HG03432 (cell line): ENCODE measurements at regions not wholly inside any gene's neighbourhood (a gene's known extent, or its start where the extent isn't known, plus 50 kb on each side); places are given as distances from the start of the nearest gene placed in this dataset.
A peak's percentile ranks its signal among the peaks of the same experiment; 100 is the strongest.
"Not testable (repeated sequence)": the region's sequence is repeated elsewhere in the genome, so short reads cannot be mapped to it uniquely, and the experiment has no call there.

ENCODE experiments used
- ATAC-seq: cut with Tn5 transposase; IDR thresholded peaks from one replicate; pipeline ENCODE4 v1.9.1; 2021; ENCODE audit warnings: mild to moderate bottlenecking, moderate library complexity; ENCODE audit not compliant: unreplicated experiment

DNA sequence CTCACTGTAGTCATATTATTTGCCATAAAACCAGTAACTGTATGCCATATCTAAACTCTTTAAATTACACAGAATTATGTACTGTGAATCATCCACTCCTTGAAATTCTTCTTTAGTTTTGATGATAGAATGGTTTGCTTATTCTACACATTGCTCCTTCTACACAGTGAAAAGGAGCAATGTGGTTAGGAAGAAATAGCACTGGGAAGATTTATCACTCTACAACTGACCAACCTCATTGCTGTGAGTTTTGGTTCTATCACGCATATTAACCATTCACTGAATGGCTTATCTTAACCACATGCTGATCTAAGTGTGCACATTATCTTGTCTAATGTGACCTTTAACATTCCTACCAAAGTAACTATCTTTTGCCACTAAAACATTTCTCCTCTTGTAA is 415.7 kb upstream of the NDST4 start:
- no peak for ATAC-seq

DNA sequence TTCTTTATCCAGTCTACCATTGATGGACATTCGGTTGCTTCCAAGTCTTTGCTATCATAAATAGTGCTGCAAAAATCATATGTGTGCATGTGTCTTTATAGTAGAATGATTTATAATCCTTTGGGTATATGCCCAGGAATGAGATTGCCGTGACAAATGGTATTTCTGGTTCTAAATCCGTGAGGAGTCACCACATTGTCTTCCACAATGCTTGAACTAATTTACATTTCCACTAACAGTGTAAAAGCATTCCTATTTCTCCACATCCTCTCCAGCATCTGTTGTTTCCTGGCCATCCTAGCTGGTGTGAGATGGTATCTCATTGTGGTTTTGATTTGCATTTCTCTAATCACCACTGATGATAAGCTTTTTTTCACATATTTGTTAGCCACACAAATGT is 406.1 kb upstream of the NDST4 start:
- ATAC-seq: not testable (repeated sequence)

DNA sequence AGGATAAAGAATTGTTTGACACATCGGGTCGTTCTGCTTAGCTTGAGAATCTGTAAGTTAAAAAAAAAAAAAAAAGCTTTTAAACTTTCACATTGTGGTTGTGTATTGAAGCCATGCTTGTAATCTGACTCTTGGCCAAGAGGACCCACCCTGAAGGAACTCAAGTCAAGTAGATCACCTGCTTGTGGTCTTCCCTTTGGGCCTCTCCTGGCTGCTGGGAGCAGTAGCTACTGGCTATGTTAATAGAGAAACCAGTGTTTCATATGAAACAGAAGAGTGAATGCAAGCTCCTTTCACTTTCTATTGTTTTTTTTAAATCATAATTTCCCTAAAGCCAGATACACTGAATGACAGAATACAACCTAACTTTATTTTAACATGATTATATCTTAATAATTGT is 402.4 kb upstream of the NDST4 start:
- peak; percentile 99 for ATAC-seq

DNA sequence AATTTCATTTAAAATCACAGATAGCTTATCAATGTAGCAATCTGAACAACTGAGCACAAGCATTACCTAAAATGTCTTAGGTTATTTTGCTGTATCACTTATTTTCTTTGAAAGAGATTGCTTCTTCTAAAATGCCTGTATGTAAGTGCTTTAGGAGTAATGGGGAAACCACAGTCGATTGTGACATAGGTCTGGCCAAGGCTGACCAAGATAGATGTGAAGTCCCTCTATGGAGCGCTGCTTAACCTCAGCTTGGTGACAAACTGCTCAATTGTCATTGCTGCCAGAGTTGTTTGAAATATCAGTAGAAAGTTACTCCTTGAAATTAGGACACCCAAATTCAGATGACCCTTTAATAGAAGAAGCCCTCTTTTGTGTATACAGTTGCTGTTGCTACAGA is 401.9 kb upstream of the NDST4 start:
- ATAC-seq: peak; percentile 23

DNA sequence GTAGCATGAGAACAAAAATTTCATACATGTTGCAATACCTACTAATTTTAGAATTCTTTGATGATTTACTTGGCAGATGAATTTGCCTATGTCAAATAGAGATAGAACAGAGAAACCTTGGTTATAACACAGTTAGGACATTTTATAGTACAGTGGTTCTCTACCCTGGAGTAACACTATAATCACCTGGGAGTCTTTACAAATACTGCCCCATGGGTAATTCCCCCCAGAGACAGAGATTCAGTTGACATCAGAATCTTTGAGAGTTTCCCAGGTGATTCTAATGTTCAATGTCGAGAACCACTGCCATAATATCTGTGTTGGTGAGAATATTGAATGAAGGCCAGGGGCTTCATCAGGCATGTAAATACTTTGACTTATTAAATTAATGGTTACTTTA is 401.3 kb upstream of the NDST4 start:
- ATAC-seq: no peak

DNA sequence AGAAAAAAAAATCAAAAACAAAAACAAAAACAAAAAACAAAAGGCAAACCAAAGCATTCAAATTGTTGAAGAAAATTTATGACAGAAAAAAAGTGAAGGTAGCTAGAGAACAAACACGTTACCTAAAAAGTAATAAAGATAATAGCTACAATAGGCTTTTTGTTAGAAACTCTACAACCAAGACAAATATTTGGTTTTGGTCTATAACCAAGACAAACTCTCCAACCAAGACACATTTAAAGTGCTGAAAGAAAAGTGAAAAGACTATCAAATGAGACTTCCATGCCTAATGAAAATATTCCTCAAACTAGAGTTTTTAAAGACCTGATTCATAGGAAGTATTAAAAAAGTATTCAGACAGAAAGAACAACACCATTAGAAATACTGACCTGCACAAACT is 391.9 kb upstream of the NDST4 start:
- no peak for ATAC-seq

DNA sequence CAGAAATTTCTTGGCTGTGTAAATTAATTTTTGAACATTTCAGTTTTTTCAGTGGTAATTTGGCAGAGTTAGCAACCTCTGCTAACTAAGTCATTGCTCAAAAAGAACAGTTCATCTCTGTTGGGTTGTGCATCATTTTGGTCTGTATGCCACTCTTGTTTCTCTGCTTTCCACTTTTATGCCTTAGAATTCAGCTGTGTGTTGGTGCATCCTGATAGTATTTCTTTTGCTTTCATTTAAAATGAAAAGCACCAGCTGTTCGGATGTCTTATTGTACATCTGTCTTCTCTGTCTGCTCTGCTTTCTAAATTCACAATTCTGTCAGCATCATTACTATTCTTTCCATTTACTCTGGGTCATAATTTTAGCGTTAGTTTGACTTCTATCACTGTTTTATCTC is 388.2 kb upstream of the NDST4 start:
- no peak for ATAC-seq

DNA sequence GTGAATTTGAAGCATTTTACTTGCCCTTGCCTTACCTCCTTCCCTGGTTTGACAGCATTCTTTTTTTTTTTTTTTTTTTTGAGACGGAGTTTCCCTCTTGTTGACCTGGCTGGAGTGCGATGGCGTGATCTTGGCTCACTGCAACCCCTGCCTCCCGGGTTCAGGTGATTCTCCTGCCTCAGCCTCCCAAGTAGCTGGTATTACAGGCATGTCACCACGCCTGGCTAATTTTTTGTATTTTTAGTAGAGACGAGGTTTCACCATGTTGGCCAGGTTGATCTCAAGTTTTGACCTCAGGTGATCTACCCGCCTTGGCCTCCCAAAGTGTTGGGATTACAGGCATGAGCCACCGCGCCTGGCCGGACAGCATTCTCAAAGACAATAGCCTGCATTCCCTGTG is 380.4 kb upstream of the NDST4 start:
- not testable (repeated sequence) for ATAC-seq

DNA sequence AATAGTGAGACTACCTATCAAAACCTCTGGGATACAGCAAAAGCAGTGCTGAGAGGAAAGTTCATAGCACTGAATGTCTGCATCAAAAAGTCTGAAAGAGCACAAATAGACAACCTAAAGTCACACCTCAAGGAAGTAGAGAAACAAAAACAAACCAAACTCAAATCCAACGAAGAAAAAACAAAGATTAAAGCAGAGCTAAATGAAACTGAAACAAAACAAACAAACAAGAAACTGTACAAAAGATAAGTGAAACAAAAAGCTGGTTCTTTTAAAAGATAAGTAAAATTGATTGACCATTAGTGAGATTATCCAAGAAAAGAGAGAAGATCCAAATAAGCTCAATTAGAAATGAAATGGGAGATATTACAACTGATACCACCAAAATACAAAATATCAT is 378.3 kb upstream of the NDST4 start:
- peak; percentile 49 for ATAC-seq

DNA sequence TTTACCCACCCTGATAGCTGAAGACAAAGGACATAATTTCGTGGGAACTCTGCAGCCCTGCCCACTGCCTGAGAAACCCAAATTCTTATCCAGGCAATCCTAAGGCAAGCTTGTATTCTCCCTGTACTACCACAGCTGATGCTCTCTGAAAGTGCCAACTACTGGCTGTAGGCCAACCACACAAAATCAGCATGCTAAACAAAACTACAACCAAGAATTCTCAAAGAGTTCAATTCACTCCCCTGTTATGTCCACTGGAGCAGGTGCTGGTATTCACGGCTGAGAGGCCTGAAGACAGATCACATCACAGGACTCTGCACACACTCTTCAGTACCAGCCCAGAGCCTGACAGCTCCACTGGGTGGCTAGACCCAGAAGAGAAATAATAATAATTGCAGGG is 375.9 kb upstream of the NDST4 start:
- no peak for ATAC-seq

DNA sequence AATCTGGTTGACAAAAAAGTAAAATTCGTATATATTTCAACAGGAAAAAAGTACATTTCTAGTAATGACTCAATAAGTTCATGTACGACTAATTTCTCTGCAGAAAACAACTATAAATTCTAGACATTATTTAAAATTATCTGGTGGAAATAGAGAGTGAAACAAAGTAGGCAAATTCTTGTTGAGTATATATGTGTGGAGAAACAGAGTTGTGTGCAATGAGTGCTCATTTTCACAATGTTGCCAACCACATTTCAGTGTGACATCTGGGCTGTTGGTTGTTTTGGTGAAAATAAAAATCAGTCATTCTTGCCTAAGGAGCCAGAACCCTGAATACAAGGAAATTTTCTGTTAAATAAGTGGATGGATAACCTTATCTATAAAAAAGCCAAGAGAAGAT is 372.0 kb upstream of the NDST4 start:
- ATAC-seq: no peak

DNA sequence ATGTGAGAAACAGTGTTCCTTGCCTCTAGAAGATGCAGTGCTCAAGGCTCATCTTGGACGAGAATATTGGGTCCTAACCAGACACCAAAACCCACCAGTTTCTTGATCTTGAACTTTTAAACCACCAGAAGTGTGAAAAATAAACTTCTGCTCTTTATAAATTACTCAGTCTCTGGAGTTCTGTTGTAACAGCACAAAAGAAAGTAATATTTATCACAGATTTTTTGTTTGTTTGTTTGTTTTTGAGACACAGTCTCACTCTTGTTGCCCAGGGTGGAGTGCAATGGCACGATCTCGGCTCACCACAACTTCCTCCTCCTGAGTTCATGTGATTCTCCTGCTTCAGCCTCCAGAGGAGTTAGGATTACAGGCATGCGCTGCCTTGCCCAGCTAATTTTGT is 371.1 kb upstream of the NDST4 start:
- no peak for ATAC-seq

DNA sequence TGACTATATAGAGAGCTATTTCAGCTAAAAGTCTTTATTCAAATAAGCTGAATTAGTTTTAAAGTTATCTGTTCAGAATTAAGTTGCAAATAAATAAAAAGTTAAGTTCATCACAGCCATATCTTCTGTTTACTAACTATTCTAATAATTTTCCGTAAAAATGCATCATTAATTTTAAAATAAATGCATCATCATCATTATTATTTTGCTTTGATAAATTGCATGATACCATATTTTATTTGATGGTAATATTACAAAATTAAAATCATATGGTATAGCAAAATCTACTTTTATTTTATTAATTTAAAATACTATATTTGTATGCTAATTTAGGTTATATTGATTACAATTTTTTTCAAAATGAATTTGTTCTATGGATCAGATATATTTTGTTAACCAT is 357.3 kb upstream of the NDST4 start:
- ATAC-seq: no peak

DNA sequence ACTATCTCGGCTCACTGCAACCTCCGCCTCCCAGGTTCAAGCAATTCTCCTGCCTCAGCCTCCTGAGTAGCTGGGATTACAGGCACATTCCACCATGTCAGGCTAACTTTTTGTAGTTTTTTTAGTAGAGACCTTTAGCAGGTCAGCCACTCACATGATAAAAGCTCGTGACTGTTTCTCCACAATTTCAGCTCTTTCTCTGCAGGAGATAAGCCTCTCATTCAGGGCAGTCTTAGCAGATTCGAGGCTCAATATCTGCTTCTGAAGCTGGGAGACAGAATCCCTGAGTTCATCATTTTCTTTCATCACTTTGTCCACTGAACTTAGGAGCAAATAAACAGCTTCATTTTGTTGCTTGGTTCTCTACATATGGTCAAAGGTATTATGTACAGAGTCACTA is 345.9 kb upstream of the NDST4 start:
- ATAC-seq: not testable (repeated sequence)

DNA sequence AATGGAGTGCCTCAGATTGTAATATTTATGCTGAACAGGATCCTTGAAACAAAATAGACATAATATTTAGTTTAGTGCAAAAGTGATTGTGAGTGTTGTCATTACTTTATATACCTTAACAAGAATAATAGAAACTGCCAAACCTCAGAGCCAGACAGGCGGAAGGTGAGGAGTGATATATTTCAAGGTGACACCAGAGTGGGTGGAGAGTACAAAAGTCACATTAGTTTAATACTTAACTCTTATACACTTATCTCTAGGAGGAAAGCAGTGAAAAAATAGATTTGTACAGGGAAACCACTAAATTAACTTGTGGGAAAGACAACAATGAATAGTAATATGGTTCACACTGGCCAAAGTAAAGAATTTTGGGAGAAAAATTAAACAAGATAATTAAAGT is 342.8 kb upstream of the NDST4 start:
- no peak for ATAC-seq

DNA sequence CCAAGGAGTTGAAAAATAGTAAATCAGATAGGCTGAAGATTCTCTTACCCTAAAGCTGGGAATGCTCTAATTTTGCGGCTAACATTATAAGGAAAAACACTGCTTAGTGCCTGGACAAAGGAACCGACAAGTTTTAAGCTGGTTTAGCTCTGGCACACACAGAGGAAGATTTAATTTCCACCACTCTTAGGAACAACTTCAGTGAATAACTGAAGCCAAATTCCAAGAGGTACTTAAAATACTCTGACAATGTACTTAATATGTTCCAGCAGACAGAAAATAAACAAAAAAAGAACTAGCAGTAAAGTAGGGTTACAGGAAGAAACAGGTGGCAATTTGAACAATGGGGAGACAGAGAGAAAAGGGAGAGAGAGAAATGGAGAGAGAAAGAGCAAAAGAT is 340.8 kb upstream of the NDST4 start:
- ATAC-seq: no peak

DNA sequence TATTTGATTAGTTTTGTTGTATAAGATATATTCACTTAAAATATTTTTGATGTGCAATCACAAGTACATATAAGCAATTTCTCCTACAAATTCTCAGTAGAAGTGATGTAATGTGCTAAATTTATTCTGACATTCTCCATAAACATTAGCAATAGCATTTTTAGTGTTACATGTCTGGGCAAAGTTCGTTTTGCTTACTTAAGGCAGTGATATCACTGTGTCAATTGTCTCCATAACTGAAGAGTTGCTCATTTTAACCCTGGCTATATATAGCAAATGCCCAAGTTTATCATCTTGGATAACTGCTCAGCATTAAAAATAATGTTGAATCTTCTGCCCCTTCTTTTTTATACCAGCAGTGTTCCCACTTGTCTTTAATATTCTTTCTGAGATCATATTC is 340.0 kb upstream of the NDST4 start:
- ATAC-seq: no peak

DNA sequence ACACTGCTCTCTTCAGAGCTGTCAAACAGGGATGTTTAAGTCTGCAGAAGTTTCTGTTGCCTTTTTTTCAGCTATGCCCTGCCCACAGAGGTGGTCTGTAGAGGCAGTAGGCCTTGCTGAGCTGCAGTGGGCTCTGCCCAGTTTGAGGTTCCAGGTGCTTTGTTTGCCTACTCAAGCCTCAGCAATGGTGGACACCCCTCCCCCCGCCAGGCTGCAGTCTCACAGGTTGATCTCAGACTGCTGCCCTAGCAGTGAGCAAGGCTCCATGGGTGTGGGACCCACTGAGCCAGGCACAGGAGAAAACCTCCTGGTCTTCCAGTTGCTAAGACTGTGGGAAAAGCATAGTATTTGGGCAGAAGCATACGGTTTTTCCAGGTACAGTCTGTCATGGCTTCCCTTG is 338.8 kb upstream of the NDST4 start:
- not testable (repeated sequence) for ATAC-seq

DNA sequence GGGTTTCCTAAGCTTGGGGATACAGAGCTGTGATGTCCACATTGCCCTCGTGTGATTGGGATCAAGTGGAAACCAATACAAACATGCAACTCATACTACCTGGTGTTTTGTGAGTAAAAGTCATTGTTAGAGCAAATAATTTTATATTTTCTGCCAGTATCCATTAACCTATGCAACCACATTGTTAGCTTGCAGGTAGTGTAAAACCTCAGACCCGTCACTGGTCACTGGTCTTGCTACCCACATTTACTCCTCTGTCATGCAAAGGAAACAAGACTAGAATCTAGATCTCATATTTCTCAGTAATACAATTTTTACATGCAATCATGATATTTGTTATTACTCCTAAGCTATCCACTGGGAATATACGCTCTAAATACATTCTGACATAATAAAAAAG is 324.3 kb upstream of the NDST4 start:
- no peak for ATAC-seq

DNA sequence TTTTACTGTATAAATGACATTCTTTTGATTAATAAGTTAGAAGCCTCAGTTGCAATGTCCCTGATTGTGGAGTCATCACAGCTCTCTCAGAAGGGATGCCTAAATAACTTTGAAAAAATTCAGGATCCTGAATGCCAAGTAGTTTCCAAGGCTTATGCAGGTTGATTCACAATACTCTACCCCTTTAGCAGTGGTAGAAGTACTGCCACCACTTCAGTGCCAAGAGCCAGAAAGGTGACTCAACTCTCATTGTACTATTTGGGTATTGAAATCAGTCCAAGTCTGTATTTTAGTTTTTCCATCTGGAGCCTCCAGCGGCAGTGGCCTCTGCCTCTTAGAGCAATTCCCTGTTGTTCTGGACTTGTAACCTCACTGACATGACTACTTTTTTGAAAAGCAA is 320.1 kb upstream of the NDST4 start:
- ATAC-seq: no peak

DNA sequence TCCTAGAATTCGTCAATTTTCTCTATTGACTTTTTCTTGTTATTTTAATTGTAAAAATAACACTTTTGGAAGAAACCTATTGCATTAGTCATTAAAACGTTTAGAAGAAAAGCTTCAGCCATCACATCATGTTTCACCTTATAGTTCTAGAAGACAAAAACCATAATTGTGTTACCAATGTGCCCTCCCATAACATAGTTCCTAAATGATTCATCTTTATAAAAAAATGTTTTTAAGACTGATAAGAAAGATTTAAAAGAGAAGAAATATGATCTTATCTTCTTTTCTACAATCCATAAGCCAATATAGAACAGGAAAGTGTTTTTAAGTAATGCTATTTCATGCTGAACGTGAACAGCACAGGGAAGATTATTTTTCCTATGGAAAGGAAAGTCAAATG is 316.6 kb upstream of the NDST4 start:
- no peak for ATAC-seq

DNA sequence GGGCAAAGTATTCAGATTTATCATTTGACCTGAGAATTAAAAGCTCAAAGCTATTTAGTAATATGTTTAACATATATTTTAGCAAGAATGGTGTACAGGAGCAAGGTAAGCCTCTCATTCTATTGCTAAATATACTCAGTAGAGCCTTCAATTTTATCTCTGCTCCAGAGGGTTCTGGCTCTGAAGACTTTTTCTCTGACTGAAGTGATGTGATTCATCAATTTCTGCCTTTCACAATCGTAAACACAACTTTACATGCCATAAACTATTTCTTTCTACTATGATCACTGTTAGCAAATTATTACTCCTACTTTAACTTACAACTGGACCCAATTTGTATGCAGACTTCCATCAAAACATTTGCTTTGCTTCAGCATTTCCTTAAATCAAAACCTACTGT is 315.0 kb upstream of the NDST4 start:
- ATAC-seq: no peak

DNA sequence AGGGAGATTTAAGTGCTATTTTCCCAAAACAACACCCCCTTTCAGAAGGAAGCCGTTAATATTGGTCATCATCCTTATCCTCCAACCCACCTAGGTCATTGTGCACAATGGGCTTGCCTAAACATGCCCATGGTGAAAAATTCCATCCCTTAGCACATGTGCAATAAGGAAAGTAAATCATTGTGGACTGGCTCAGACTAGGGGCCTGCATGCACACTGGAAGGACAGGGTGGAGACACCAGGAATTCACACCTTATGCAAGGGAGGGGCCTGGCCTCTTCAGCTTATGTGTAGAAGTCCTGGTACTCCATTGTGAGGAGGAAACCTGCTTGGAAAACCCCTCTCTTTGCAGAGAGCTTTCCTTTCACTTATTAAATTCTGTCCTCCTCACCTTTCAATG is 311.4 kb upstream of the NDST4 start:
- ATAC-seq: no peak
